HT-29 (cell line): ENCODE measurements at regions not wholly inside any gene's neighbourhood (a gene's known extent, or its start where the extent isn't known, plus 50 kb on each side); places are given as distances from the start of the nearest gene placed in this dataset.
A peak's percentile ranks its signal among the peaks of the same experiment; 100 is the strongest.

Source experiments
- DNase-seq: peaks from one replicate; pipeline ENCODE4 v3.0.0-alpha.2; 2015; ENCODE audit warnings: low spot score

GRCh38 chr18:45378308-45378707, 237.0 kb upstream of the SLC14A2 start:
- DNase-seq, result no peak

GRCh38 chr18:45378933-45379332, 236.3 kb upstream of the SLC14A2 start:
- DNase-seq, result no peak

GRCh38 chr18:45379903-45380302, 235.4 kb upstream of the SLC14A2 start:
- no peak for DNase-seq

- no peak for DNase-seq
These were observed 234.0 kb upstream of the SLC14A2 start for GRCh38 chr18:45381282-45381681.

GRCh38 chr18:45383228-45383627, 232.0 kb upstream of the SLC14A2 start:
- no peak for DNase-seq

- DNase-seq, result peak; percentile 62
These were observed 230.9 kb upstream of the SLC14A2 start for GRCh38 chr18:45384137-45384961.

GRCh38 chr18:45384962-45385315, 230.3 kb upstream of the SLC14A2 start:
- DNase-seq, result no peak

- DNase-seq, result peak; percentile 34
These were observed 229.1 kb upstream of the SLC14A2 start for GRCh38 chr18:45386041-45386655.

GRCh38 chr18:45387229-45387628, 228.0 kb upstream of the SLC14A2 start:
- no peak for DNase-seq

GRCh38 chr18:45398448-45398847, 216.8 kb upstream of the SLC14A2 start:
- DNase-seq, result no peak

GRCh38 chr18:45399146-45399545, 216.1 kb upstream of the SLC14A2 start:
- DNase-seq, result no peak

- no peak for DNase-seq
These were observed 215.6 kb upstream of the SLC14A2 start for GRCh38 chr18:45399643-45400042.

- no peak for DNase-seq
These were observed 212.7 kb upstream of the SLC14A2 start for GRCh38 chr18:45402485-45403056.

GRCh38 chr18:45403341-45404049, 211.8 kb upstream of the SLC14A2 start:
- DNase-seq, result no peak

- no peak for DNase-seq
These were observed 207.1 kb upstream of the SLC14A2 start for GRCh38 chr18:45408218-45408617.

GRCh38 chr18:45409971-45410370, 205.3 kb upstream of the SLC14A2 start:
- DNase-seq, result no peak

- DNase-seq, result no peak
These were observed 202.7 kb upstream of the SLC14A2 start for GRCh38 chr18:45412577-45412976.

- DNase-seq, result no peak
These were observed 202.0 kb upstream of the SLC14A2 start for GRCh38 chr18:45413180-45413836.

- no peak for DNase-seq
These were observed 199.7 kb upstream of the SLC14A2 start for GRCh38 chr18:45415614-45416013.

GRCh38 chr18:45416168-45416567, 199.1 kb upstream of the SLC14A2 start:
- peak; percentile 1 for DNase-seq

GRCh38 chr18:45417392-45417791, 197.9 kb upstream of the SLC14A2 start:
- no peak for DNase-seq

- no peak for DNase-seq
These were observed 191.6 kb upstream of the SLC14A2 start for GRCh38 chr18:45423659-45424058.
